CD4-positive, alpha-beta memory T cell (primary cell): ENCODE measurements at regions not wholly inside any gene's neighbourhood (a gene's known extent, or its start where the extent isn't known, plus 50 kb on each side); places are given as distances from the start of the nearest gene placed in this dataset.
"Not testable (repeated sequence)": the region's sequence is repeated elsewhere in the genome, so short reads cannot be mapped to it uniquely, and the experiment has no call there.

Source experiments
- CTCF ChIA-PET: fragments of 350-600 bp; sonication (Branson Sonifier 250); formaldehyde crosslinking; loops from one replicate; lab custom pipeline; 2021; ENCODE audit warnings: inconsistent platforms; ENCODE audit not compliant: partially characterized antibody; lab: Charles Lee
- POLR2A ChIA-PET: fragments of 350-600 bp; sonication (Branson Sonifier 250); formaldehyde crosslinking; loops from one replicate; lab custom pipeline; 2021; ENCODE audit not compliant: partially characterized antibody; lab: Charles Lee
- DNase-seq, 5 donors: peaks; one replicate each; pipeline versions ENCODE4 v3.0.0 to v3.0.0-alpha.2; 2020 to 2022; ENCODE audit warnings: mixed read lengths in 1 of 5
- H3K27ac ChIP-seq: one replicate; pipeline ENCODE4 v1.7.0; 2013; ENCODE audit warnings: low read depth, low read length
- H3K27me3 ChIP-seq: 2 replicates; pipeline ENCODE4 v1.7.0; 2013; ENCODE audit warnings: mild to moderate bottlenecking, low read length, moderate library complexity; ENCODE audit not compliant: insufficient read depth
- H3K36me3 ChIP-seq: 2 replicates; pipeline ENCODE4 v1.7.0; 2013; ENCODE audit warnings: mild to moderate bottlenecking, low read length, moderate library complexity; ENCODE audit not compliant: insufficient read depth
- H3K4me1 ChIP-seq: 2 replicates; pipeline ENCODE4 v1.7.0; 2013; ENCODE audit warnings: mild to moderate bottlenecking, low read length, moderate library complexity; ENCODE audit not compliant: insufficient read depth
- H3K4me3 ChIP-seq, 2 donors: one replicate each; pipeline ENCODE4 v1.7.0; 2013; ENCODE audit warnings: low read length in 2 of 2, mild to moderate bottlenecking in 1 of 2
- H3K9me3 ChIP-seq, 2 donors: one replicate each; pipeline ENCODE4 v1.7.0; 2013; ENCODE audit warnings: low read length in 2 of 2, control low read depth in 1 of 2; ENCODE audit not compliant: control insufficient read depth in 1 of 2
- H3K27ac Mint-ChIP-seq, 7 donors: one replicate each; pipeline ENCODE4 v1.8.0; 2020 to 2021; ENCODE audit warnings: mixed read lengths in 7 of 7, mild to moderate bottlenecking in 6 of 7, inconsistent platforms in 3 of 7, moderate library complexity in 3 of 7
- H3K27me3 Mint-ChIP-seq, 2 donors: one replicate each; pipeline ENCODE4 v1.8.0; 2020 to 2021; ENCODE audit warnings: mixed read lengths in 2 of 2
- H3K36me3 Mint-ChIP-seq, 2 donors: one replicate each; pipeline ENCODE4 v1.8.0; 2020 to 2021; ENCODE audit warnings: mixed read lengths in 2 of 2, inconsistent platforms in 1 of 2, mild to moderate bottlenecking in 1 of 2
- H3K4me1 Mint-ChIP-seq, 4 donors: one replicate each; pipeline ENCODE4 v1.8.0; 2020 to 2021; ENCODE audit warnings: mixed read lengths in 4 of 4, mild to moderate bottlenecking in 1 of 4
- H3K4me3 Mint-ChIP-seq, 8 donors: one replicate each; pipeline ENCODE4 v1.8.0; 2020 to 2021; ENCODE audit warnings: mixed read lengths in 8 of 8, mild to moderate bottlenecking in 7 of 8, moderate library complexity in 6 of 8, inconsistent platforms in 3 of 8
- H3K9me3 Mint-ChIP-seq, 8 donors: one replicate each; pipeline ENCODE4 v1.8.0; 2020 to 2021; ENCODE audit warnings: mixed read lengths in 8 of 8, mild to moderate bottlenecking in 5 of 8, inconsistent platforms in 3 of 8, moderate library complexity in 1 of 8
- intact Hi-C: fragments of 100-400 bp; cut with micrococcal nuclease; formaldehyde crosslinking; loops from one replicate; pipeline ENCODE4 v1.15.1; 2023

- CTCF ChIA-PET = no interaction called here
- no peak overlapping the region for H3K27ac ChIP-seq
- intact Hi-C loops = no loop called here
- H3K4me1 ChIP-seq = no peaks in the 10 kb centered on the region
- Mint-ChIP-seq H3K36me3 (no peaks in the 10 kb centered on the region), H3K27me3 (no peaks in the 10 kb centered on the region), H3K27ac (no peak overlapping the region), H3K4me1 (no peaks in the 10 kb centered on the region), H3K9me3 (peaks cover 0 to 12% (median 5%) of the 10 kb centered on the region in 8 donors), H3K4me3 (no peak overlapping the region)
- H3K9me3 ChIP-seq = peaks cover 0 to 3% of the 10 kb centered on the region in 2 donors
- DNase-seq = no peak
- POLR2A ChIA-PET = no interaction called here
- no peak overlapping the region for H3K4me3 ChIP-seq
- H3K27me3 ChIP-seq = no peaks in the 10 kb centered on the region
- H3K36me3 ChIP-seq = no peaks in the 10 kb centered on the region
These were observed 1679.3 kb downstream of the LRRC4C start for GRCh38 chr11:39780131-39780530.

DNA sequence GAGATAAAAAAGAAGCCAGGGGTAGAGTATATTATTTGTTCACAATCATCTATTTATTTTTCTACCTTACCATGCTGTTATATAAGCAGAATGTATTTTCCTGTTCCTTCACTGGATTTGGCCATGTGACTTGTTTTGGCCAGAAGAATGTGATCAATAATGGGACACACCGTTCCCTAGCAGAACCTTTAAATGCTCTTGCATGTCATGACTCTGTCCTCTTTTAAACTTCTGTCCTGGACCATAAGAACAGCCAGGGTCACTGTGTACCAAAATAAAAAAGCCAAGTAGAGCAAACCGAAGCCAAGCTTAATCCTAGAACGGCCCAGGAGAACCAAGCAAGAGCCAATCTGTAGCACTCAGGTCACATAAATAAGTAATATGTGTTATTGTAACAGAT is 1682.4 kb downstream of the LRRC4C start:
- CTCF ChIA-PET = no interaction called here
- Histone ChIP-seq H3K4me1 (no peaks in the 10 kb centered on the region), H3K9me3 (peaks cover 0 to 3% of the 10 kb centered on the region in 2 donors), H3K27me3 (no peaks in the 10 kb centered on the region), H3K4me3 (no peak overlapping the region), H3K36me3 (no peaks in the 10 kb centered on the region), H3K27ac (no peak overlapping the region)
- Mint-ChIP-seq H3K4me1 (no peaks in the 10 kb centered on the region), H3K27me3 (no peaks in the 10 kb centered on the region), H3K27ac (no peak overlapping the region), H3K4me3 (no peak overlapping the region), H3K9me3 (peaks cover 0 to 12% (median 9%) of the 10 kb centered on the region in 8 donors), H3K36me3 (no peaks in the 10 kb centered on the region)
- POLR2A ChIA-PET = no interaction called here
- intact Hi-C loops = no loop called here
- DNase-seq = no peak

- Mint-ChIP-seq H3K4me1 (no peaks in the 10 kb centered on the region), H3K36me3 (no peaks in the 10 kb centered on the region), H3K27me3 (no peaks in the 10 kb centered on the region), H3K9me3 (peaks cover 0 to 15% (median 9%) of the 10 kb centered on the region in 8 donors), H3K27ac (no peak overlapping the region), H3K4me3 (no peak overlapping the region)
- intact Hi-C loops = no loop called here
- Histone ChIP-seq H3K36me3 (no peaks in the 10 kb centered on the region), H3K9me3 (no peaks in the 10 kb centered on the region), H3K4me3 (no peak overlapping the region), H3K27me3 (no peaks in the 10 kb centered on the region), H3K27ac (no peak overlapping the region), H3K4me1 (no peaks in the 10 kb centered on the region)
- ChIA-PET POLR2A (no interaction called here), CTCF (no interaction called here)
- DNase-seq = no peak
These were observed 1686.8 kb downstream of the LRRC4C start for GRCh38 chr11:39772525-39773137.

GRCh38 chr11:39768214-39768613 is 1691.2 kb downstream of the LRRC4C start:
- Histone ChIP-seq H3K4me3 (no peak overlapping the region), H3K27me3 (no peaks in the 10 kb centered on the region), H3K27ac (no peak overlapping the region), H3K36me3 (no peaks in the 10 kb centered on the region), H3K9me3 (no peaks in the 10 kb centered on the region), H3K4me1 (no peaks in the 10 kb centered on the region)
- Mint-ChIP-seq H3K4me3 (no peak overlapping the region), H3K9me3 (peaks cover 4 to 26% (median 10%) of the 10 kb centered on the region in 8 donors), H3K27ac (no peak overlapping the region), H3K36me3 (no peaks in the 10 kb centered on the region), H3K27me3 (no peaks in the 10 kb centered on the region), H3K4me1 (no peaks in the 10 kb centered on the region)
- CTCF ChIA-PET = no interaction called here
- DNase-seq = no peak
- intact Hi-C loops = no loop called here
- POLR2A ChIA-PET = no interaction called here

- no peak overlapping the region for H3K4me3 ChIP-seq
- no peaks in the 10 kb centered on the region for H3K27me3 ChIP-seq
- H3K36me3 Mint-ChIP-seq = no peaks in the 10 kb centered on the region
- H3K27ac Mint-ChIP-seq = no peak overlapping the region
- intact Hi-C loops = no loop called here
- H3K27me3 Mint-ChIP-seq = no peaks in the 10 kb centered on the region
- H3K4me3 Mint-ChIP-seq = no peak overlapping the region
- ChIA-PET POLR2A (no interaction called here), CTCF (no interaction called here)
- H3K9me3 ChIP-seq = no peaks in the 10 kb centered on the region
- DNase-seq = no peak
- peaks cover 5 to 36% (median 17%) of the 10 kb centered on the region in 8 donors for H3K9me3 Mint-ChIP-seq
- H3K36me3 ChIP-seq = no peaks in the 10 kb centered on the region
- no peaks in the 10 kb centered on the region for H3K4me1 ChIP-seq
- no peak overlapping the region for H3K27ac ChIP-seq
- H3K4me1 Mint-ChIP-seq = no peaks in the 10 kb centered on the region
These were observed 1714.1 kb downstream of the LRRC4C start for GRCh38 chr11:39745401-39745800.

- Histone ChIP-seq H3K4me3 (no peak overlapping the region), H3K27ac (no peak overlapping the region), H3K4me1 (no peaks in the 10 kb centered on the region), H3K36me3 (no peaks in the 10 kb centered on the region), H3K27me3 (no peaks in the 10 kb centered on the region), H3K9me3 (no peaks in the 10 kb centered on the region)
- no peak overlapping the region for H3K27ac Mint-ChIP-seq
- H3K36me3 Mint-ChIP-seq = no peaks in the 10 kb centered on the region
- DNase-seq = no peak
- no peaks in the 10 kb centered on the region for H3K4me1 Mint-ChIP-seq
- intact Hi-C loops = no loop called here
- H3K4me3 Mint-ChIP-seq = no peak overlapping the region
- ChIA-PET POLR2A (no interaction called here), CTCF (no interaction called here)
- H3K9me3 Mint-ChIP-seq = peaks cover 5 to 26% (median 14%) of the 10 kb centered on the region in 8 donors
- H3K27me3 Mint-ChIP-seq = no peaks in the 10 kb centered on the region
These were observed 1718.4 kb downstream of the LRRC4C start for GRCh38 chr11:39741066-39741465.

- H3K9me3 ChIP-seq, H3K27ac ChIP-seq, H3K4me1 Mint-ChIP-seq, H3K4me3 ChIP-seq, H3K4me3 Mint-ChIP-seq, DNase-seq, POLR2A ChIA-PET, H3K4me1 ChIP-seq, H3K27me3 Mint-ChIP-seq, H3K27ac Mint-ChIP-seq, H3K36me3 ChIP-seq, H3K36me3 Mint-ChIP-seq, intact Hi-C loops, CTCF ChIA-PET, H3K27me3 ChIP-seq: not testable (repeated sequence)
- H3K9me3 Mint-ChIP-seq = peaks cover 3 to 25% (median 7%) of the 10 kb centered on the region in 8 donors
These were observed 1723.1 kb downstream of the LRRC4C start for GRCh38 chr11:39736351-39736750.

- Histone ChIP-seq H3K36me3 (no peaks in the 10 kb centered on the region), H3K4me1 (no peaks in the 10 kb centered on the region), H3K27me3 (no peaks in the 10 kb centered on the region), H3K9me3 (no peaks in the 10 kb centered on the region), H3K27ac (no peak overlapping the region), H3K4me3 (no peak overlapping the region)
- no peak for DNase-seq
- intact Hi-C loops = no loop called here
- Mint-ChIP-seq H3K9me3 (peaks cover 3 to 27% (median 7%) of the 10 kb centered on the region in 8 donors), H3K36me3 (no peaks in the 10 kb centered on the region), H3K27ac (no peak overlapping the region), H3K4me3 (no peak overlapping the region), H3K27me3 (no peaks in the 10 kb centered on the region), H3K4me1 (no peaks in the 10 kb centered on the region)
- ChIA-PET CTCF (no interaction called here), POLR2A (no interaction called here)
These were observed 1727.5 kb downstream of the LRRC4C start for GRCh38 chr11:39732001-39732400.
